K562 (cell line): ENCODE measurements at regions not wholly inside any gene's neighbourhood (a gene's known extent, or its start where the extent isn't known, plus 50 kb on each side); places are given as distances from the start of the nearest gene placed in this dataset.

Experiments
- CHD7 ChIP-seq: fragments of 200-600 bp; sonication (generic); IDR thresholded peaks from one replicate; pipeline ENCODE4 v1.6.1; 2012; ENCODE audit warnings: mild to moderate bottlenecking, low read depth, low read length, inconsistent platforms
- POLR2AphosphoS5 ChIP-seq: IDR thresholded peaks from 2 replicates; pipeline ENCODE4 v1.6.1; 2011; ENCODE audit warnings: mild to moderate bottlenecking, low read depth, low read length, moderate library complexity; ENCODE audit not compliant: control insufficient read depth, insufficient read depth
- UBTF ChIP-seq, 2 experiments: IDR thresholded peaks; 2 replicates each; pipeline ENCODE4 v1.6.1; 2012; ENCODE audit warnings: improper control_type of control experiment in 2 of 2, low read depth in 2 of 2, low read length in 2 of 2, borderline replicate concordance in 1 of 2

GRCh38 chr7:49322476-49322875 is 398.1 kb downstream of the CDC14C start (continued):
- TF ChIP-seq CHD7: no peak
- no peak for TF ChIP-seq UBTF (IDR thresholded peaks at IDR 0.05; ENCODE audit: borderline replicate concordance in 1 of 2, low read depth in 2 of 2, low read length in 2 of 2)
- no peak for TF ChIP-seq POLR2AphosphoS5
